DND-41 (cell line): ENCODE measurements at regions not wholly inside any gene's neighbourhood (a gene's known extent, or its start where the extent isn't known, plus 50 kb on each side); places are given as distances from the start of the nearest gene placed in this dataset.

Experiments used
- ATAC-seq: fragments of 200-7000 bp; cut with Tn5 transposase; 3 replicates; pipeline ENCODE4 v1.9.1; 2021; ENCODE audit warnings: low read depth; ENCODE audit not compliant: insufficient read depth
- DNase-seq: peaks from one replicate; pipeline ENCODE4 v3.0.0-alpha.2; 2020
- H2AFZ ChIP-seq: 2 replicates; pipeline ENCODE4 v1.6.0; 2012; ENCODE audit warnings: low read depth, low read length
- H3K27ac ChIP-seq: 2 replicates; pipeline ENCODE4 v1.5.1; 2012; ENCODE audit warnings: low read length, inconsistent platforms
- H3K27me3 ChIP-seq: fragments of 200-600 bp; sonication (generic); 2 replicates; pipeline ENCODE4 v1.6.0; 2012; ENCODE audit warnings: low read length, mild to moderate bottlenecking, inconsistent platforms; ENCODE audit not compliant: insufficient read depth, poor library complexity
- H3K36me3 ChIP-seq: 2 replicates; pipeline ENCODE4 v1.5.1; 2012; ENCODE audit warnings: low read length, inconsistent platforms; ENCODE audit not compliant: insufficient read depth
- H3K4me1 ChIP-seq: 2 replicates; pipeline ENCODE4 v1.5.1; 2012; ENCODE audit warnings: mild to moderate bottlenecking, low read length; ENCODE audit not compliant: insufficient read depth
- H3K4me2 ChIP-seq: 2 replicates; pipeline ENCODE4 v1.6.0; 2012; ENCODE audit warnings: mild to moderate bottlenecking, moderate library complexity, low read length, inconsistent platforms; ENCODE audit not compliant: insufficient read depth
- H3K4me3 ChIP-seq, 2 experiments: fragments of 200-600 bp in 1 of 2; shearing (Covaris generic) in 1 of 2; 2 replicates each; pipeline ENCODE4 v1.5.1; 2012 to 2016; ENCODE audit warnings: inconsistent platforms in 2 of 2, low read length in 2 of 2, mild to moderate bottlenecking in 2 of 2, low read depth in 1 of 2, moderate library complexity in 1 of 2
- H3K79me2 ChIP-seq: 2 replicates; pipeline ENCODE4 v1.6.0; 2012; ENCODE audit warnings: low read length, inconsistent platforms; ENCODE audit not compliant: insufficient read depth
- H3K9ac ChIP-seq: 2 replicates; pipeline ENCODE4 v1.6.0; 2012; ENCODE audit warnings: low read depth, mild to moderate bottlenecking, inconsistent platforms, low read length, moderate library complexity
- H3K9me3 ChIP-seq: 2 replicates; pipeline ENCODE4 v1.5.1; 2012; ENCODE audit warnings: low read length, moderate library complexity, mild to moderate bottlenecking, inconsistent platforms; ENCODE audit not compliant: insufficient read depth, severe bottlenecking
- H4K20me1 ChIP-seq: 2 replicates; pipeline ENCODE4 v1.6.0; 2012; ENCODE audit warnings: low read length; ENCODE audit not compliant: insufficient read depth
- CTCF ChIP-seq: IDR thresholded peaks from 2 replicates; pipeline ENCODE4 v1.5.1; 2012; ENCODE audit warnings: borderline replicate concordance, low read length, moderate library complexity, mild to moderate bottlenecking; ENCODE audit not compliant: poor library complexity, severe bottlenecking; ENCODE audit errors: extremely low read depth
- EZH2 ChIP-seq: IDR thresholded peaks from 3 replicates; pipeline ENCODE4 v1.6.1; 2012; ENCODE audit warnings: borderline replicate concordance, low read depth, mild to moderate bottlenecking, moderate library complexity, low read length, inconsistent platforms; ENCODE audit not compliant: severe bottlenecking

- H3K27ac ChIP-seq = no peak overlapping the region
Measured at GRCh38 chr5:167684251-167684650, 607.2 kb upstream of the WWC1 start.

GRCh38 chr5:167688341-167689130, 602.9 kb upstream of the WWC1 start:
- Histone ChIP-seq H3K4me1 (no peaks in the 10 kb centered on the region), H3K36me3 (no peaks in the 10 kb centered on the region), H3K9ac (no peak overlapping the region), H4K20me1 (no peaks in the 10 kb centered on the region), H2AFZ (no peak overlapping the region), H3K79me2 (no peaks in the 10 kb centered on the region), H3K4me3 (no peak overlapping the region), H3K27ac (no peak overlapping the region), H3K27me3 (no peaks in the 10 kb centered on the region), H3K4me2 (no peak overlapping the region), H3K9me3 (no peaks in the 10 kb centered on the region)
- ATAC-seq = no peak
- DNase-seq = no peak
- TF ChIP-seq EZH2 (no peak), CTCF (no peak)

More at GRCh38 chr5:167684251-167684650, 607.2 kb upstream of the WWC1 start:
- Histone ChIP-seq H2AFZ (no peak overlapping the region), H3K4me2 (no peak overlapping the region), H3K4me1 (no peaks in the 10 kb centered on the region), H3K79me2 (no peaks in the 10 kb centered on the region), H3K4me3 (no peak overlapping the region), H3K9me3 (no peaks in the 10 kb centered on the region), H4K20me1 (no peaks in the 10 kb centered on the region), H3K27me3 (no peaks in the 10 kb centered on the region), H3K9ac (no peak overlapping the region), H3K36me3 (no peaks in the 10 kb centered on the region)
- DNase-seq = no peak
- TF ChIP-seq CTCF = no peak
- TF ChIP-seq EZH2 = no peak
- no peak for ATAC-seq

- Histone ChIP-seq H3K4me1 (no peaks in the 10 kb centered on the region), H2AFZ (no peak overlapping the region), H3K4me3 (no peak overlapping the region), H3K36me3 (no peaks in the 10 kb centered on the region), H3K27me3 (no peaks in the 10 kb centered on the region), H3K9ac (no peak overlapping the region), H3K9me3 (no peaks in the 10 kb centered on the region), H3K79me2 (no peaks in the 10 kb centered on the region), H3K4me2 (no peak overlapping the region), H3K27ac (no peak overlapping the region), H4K20me1 (no peaks in the 10 kb centered on the region)
- DNase-seq = no peak
- ATAC-seq = no peak
- no peak for TF ChIP-seq EZH2
- no peak for TF ChIP-seq CTCF
Measured at GRCh38 chr5:167694325-167695147, 596.9 kb upstream of the WWC1 start.
